GM12891 (cell line): ENCODE measurements at regions not wholly inside any gene's neighbourhood (a gene's known extent, or its start where the extent isn't known, plus 50 kb on each side); places are given as distances from the start of the nearest gene placed in this dataset.
"Not testable (repeated sequence)": the region's sequence is repeated elsewhere in the genome, so short reads cannot be mapped to it uniquely, and the experiment has no call there.

ENCODE experiments used
- DNase-seq: peaks from one replicate; pipeline ENCODE4 v3.0.0; 2011; ENCODE audit warnings: low spot score; ENCODE audit not compliant: insufficient read length
- FAIRE-seq: peaks from 2 replicates; lab custom pipeline; 2011; peaks lifted over from hg19 to GRCh38; lab: Jason Lieb, UNC

GRCh38 chr1:144042251-144042650 is 70.5 kb upstream of the FAM72C start:
- FAIRE-seq, DNase-seq: not testable (repeated sequence)

GRCh38 chr1:144040293-144040692 is 68.5 kb upstream of the FAM72C start:
- not testable (repeated sequence) for FAIRE-seq

GRCh38 chr1:144034045-144034444 is 62.3 kb upstream of the FAM72C start:
- FAIRE-seq, DNase-seq: not testable (repeated sequence)

More at GRCh38 chr1:144040293-144040692, 68.5 kb upstream of the FAM72C start:
- not testable (repeated sequence) for DNase-seq

GRCh38 chr1:144031550-144031949 is 59.8 kb upstream of the FAM72C start:
- FAIRE-seq, DNase-seq: not testable (repeated sequence)

GRCh38 chr1:144026022-144026421 is 54.2 kb upstream of the FAM72C start:
- FAIRE-seq, DNase-seq: not testable (repeated sequence)

GRCh38 chr1:144021690-144022384 is 50.1 kb upstream of the FAM72C start:
- DNase-seq, FAIRE-seq: not testable (repeated sequence)
